HepG2 (cell line): ENCODE measurements at regions not wholly inside any gene's neighbourhood (a gene's known extent, or its start where the extent isn't known, plus 50 kb on each side); places are given as distances from the start of the nearest gene placed in this dataset.

Source experiments
- ARNT ChIP-seq: fragments of 450-650 bp; IDR thresholded peaks from 2 replicates; pipeline ENCODE4 v1.6.1; 2017
- ATM ChIP-seq: fragments of 450-650 bp; IDR thresholded peaks from 2 replicates; pipeline ENCODE4 v1.7.1; 2017; ENCODE audit warnings: mild to moderate bottlenecking, borderline replicate concordance
- ELF3 ChIP-seq: IDR thresholded peaks from 2 replicates; pipeline ENCODE4 v1.6.1; 2016; ENCODE audit warnings: missing genetic modification reagents, missing compliant biosample characterization
- EP300 ChIP-seq, 3 experiments: sonication (generic) in 1 of 3; formaldehyde crosslinking in 1 of 3; IDR thresholded peaks; 2 replicates each; pipeline versions ENCODE4 v1.5.1 to v1.6.1; 2011 to 2020; ENCODE audit warnings: low read depth in 2 of 3, low read length in 2 of 3, borderline replicate concordance in 1 of 3, improper control_type of control experiment in 1 of 3, mild to moderate bottlenecking in 1 of 3, missing genetic modification reagents in 1 of 3, moderate library complexity in 1 of 3
- FOSL2 ChIP-seq: sonication (generic); formaldehyde crosslinking; IDR thresholded peaks from 2 replicates; pipeline ENCODE4 v1.4.0; 2020; ENCODE audit warnings: missing genetic modification reagents
- FUBP1 ChIP-seq: sonication (generic); formaldehyde crosslinking; IDR thresholded peaks from 2 replicates; pipeline ENCODE4 v1.5.1; 2020; ENCODE audit warnings: missing genetic modification reagents, mild to moderate bottlenecking, borderline replicate concordance
- HNF4A ChIP-seq: sonication (generic); formaldehyde crosslinking; IDR thresholded peaks from 2 replicates; pipeline ENCODE4 v1.4.0; 2020; ENCODE audit warnings: missing genetic modification reagents
- NFYB ChIP-seq: sonication (generic); formaldehyde crosslinking; IDR thresholded peaks from 2 replicates; pipeline ENCODE4 v1.4.0; 2020; ENCODE audit warnings: missing genetic modification reagents
- NR2C2 ChIP-seq: sonication (generic); formaldehyde crosslinking; IDR thresholded peaks from 2 replicates; pipeline ENCODE4 v1.4.0; 2020; ENCODE audit warnings: missing genetic modification reagents, mild to moderate bottlenecking, moderate library complexity, borderline replicate concordance
- POGK ChIP-seq: sonication (generic); formaldehyde crosslinking; conservative IDR thresholded peaks from 2 replicates; pipeline ENCODE4 v1.8.0; 2022; ENCODE audit warnings: mild to moderate bottlenecking, moderate library complexity, missing genetic modification reagents
- RAD21 ChIP-seq: fragments of 450-650 bp; formaldehyde crosslinking; IDR thresholded peaks from 2 replicates; pipeline ENCODE4 v1.5.0; 2020; ENCODE audit warnings: mild to moderate bottlenecking
- RFX1 ChIP-seq: fragments of 450-650 bp; IDR thresholded peaks from 2 replicates; pipeline ENCODE4 v1.6.1; 2017
- SATB2 ChIP-seq: sonication (generic); formaldehyde crosslinking; IDR thresholded peaks from 2 replicates; pipeline ENCODE4 v1.5.0; 2020; ENCODE audit warnings: missing genetic modification reagents
- SETDB1 ChIP-seq: sonication (generic); formaldehyde crosslinking; IDR thresholded peaks from 2 replicates; pipeline ENCODE4 v1.5.1; 2020; ENCODE audit warnings: missing genetic modification reagents, mild to moderate bottlenecking, borderline replicate concordance
- SIX4 ChIP-seq: sonication (generic); formaldehyde crosslinking; IDR thresholded peaks from 2 replicates; pipeline ENCODE4 v1.4.0; 2020; ENCODE audit warnings: missing genetic modification reagents
- SNRNP70 ChIP-seq: fragments of 200-400 bp; formaldehyde crosslinking; IDR thresholded peaks from 2 replicates; pipeline ENCODE4 v1.6.1; 2017; ENCODE audit warnings: mild to moderate bottlenecking, low read depth, low read length, moderate library complexity
- SOX13 ChIP-seq, 3 experiments: fragments of 450-650 bp in 1 of 3; sonication (generic) in 1 of 3; formaldehyde crosslinking in 1 of 3; IDR thresholded peaks in 2 of 3; conservative IDR thresholded peaks in 1 of 3; 2 replicates each; pipeline versions ENCODE4 v1.5.0 to v1.6.1; 2016 to 2020; ENCODE audit warnings: antibody characterized with exemption in 1 of 3, mild to moderate bottlenecking in 1 of 3, missing compliant biosample characterization in 1 of 3, missing genetic modification reagents in 1 of 3, moderate library complexity in 1 of 3
- STAT5B ChIP-seq: sonication (generic); formaldehyde crosslinking; IDR thresholded peaks from 2 replicates; pipeline ENCODE4 v1.4.0; 2020; ENCODE audit warnings: missing genetic modification reagents
- TARDBP ChIP-seq: sonication (generic); formaldehyde crosslinking; IDR thresholded peaks from 2 replicates; pipeline ENCODE4 v1.8.0; 2022; ENCODE audit warnings: mild to moderate bottlenecking, missing genetic modification reagents
- ZBTB37 ChIP-seq: sonication (generic); formaldehyde crosslinking; IDR thresholded peaks from 2 replicates; pipeline ENCODE4 v1.4.0; 2020; ENCODE audit warnings: mild to moderate bottlenecking, missing genetic modification reagents
- ZBTB43 ChIP-seq: sonication (generic); formaldehyde crosslinking; conservative IDR thresholded peaks from 2 replicates; pipeline ENCODE4 v1.4.0; 2020; ENCODE audit warnings: missing genetic modification reagents
- ZMYM4 ChIP-seq: sonication (generic); formaldehyde crosslinking; IDR thresholded peaks from 2 replicates; pipeline ENCODE4 v1.8.1; 2023; ENCODE audit warnings: mild to moderate bottlenecking, missing genetic modification reagents
- ZNF512 ChIP-seq: sonication (generic); formaldehyde crosslinking; IDR thresholded peaks from 2 replicates; pipeline ENCODE4 v1.4.0; 2020; ENCODE audit warnings: mild to moderate bottlenecking, missing genetic modification reagents
- ZNF713 ChIP-seq: sonication (generic); formaldehyde crosslinking; IDR thresholded peaks from 2 replicates; pipeline ENCODE4 v1.4.0; 2020; ENCODE audit warnings: mild to moderate bottlenecking, missing genetic modification reagents

GRCh38 chr3:66809595-66809958 lies 188.5 kb upstream of the KBTBD8 start (continued):
- TF ChIP-seq ZNF512 (CRISPR knock-in tag) (no peak), ARNT (no peak), FUBP1 (CRISPR knock-in tag) (no peak), EP300 (IDR thresholded peaks at IDR 0.05; ENCODE audit: low read depth in 2 of 2, low read length in 2 of 2) (no peak), EP300 (CRISPR knock-in tag; IDR thresholded peaks at IDR 0.05; ENCODE audit: borderline replicate concordance) (no peak), ATM (no peak), SNRNP70 (no peak), POGK (CRISPR knock-in tag) (no peak), ELF3 (CRISPR knock-in tag) (peak; percentile 24; the same call in 1 of the 2 replicates), ZNF713 (CRISPR knock-in tag) (no peak), FOSL2 (CRISPR knock-in tag) (0 out of 2 replicates have a peak, but pooled peaks have one; percentile 18), ZMYM4 (CRISPR knock-in tag) (peak; percentile 95), SIX4 (CRISPR knock-in tag) (0 out of 2 replicates have a peak, but pooled peaks have one; percentile 15), ZBTB43 (CRISPR knock-in tag) (no peak), NR2C2 (CRISPR knock-in tag) (0 out of 2 replicates have a peak, but pooled peaks have one; percentile 45), RAD21 (CRISPR knock-in tag) (no peak), HNF4A (CRISPR knock-in tag) (peak; percentile 31; the same call in 1 of the 2 replicates), STAT5B (CRISPR knock-in tag) (no peak), SOX13 (IDR thresholded peaks at IDR 0.05) (no peak), SOX13 (CRISPR knock-in tag; conservative IDR thresholded peaks at IDR 0.05 in 1 of 2, IDR thresholded peaks at IDR 0.05 in 1 of 2) (peak in 1 of 2 experiments; percentile 14; a peak in 1 of 4 replicates), RFX1 (no peak), NFYB (CRISPR knock-in tag) (peak; percentile 97), TARDBP (CRISPR knock-in tag) (peak; percentile 39; the same call in 1 of the 2 replicates), SETDB1 (CRISPR knock-in tag) (no peak), SATB2 (CRISPR knock-in tag) (no peak), ZBTB37 (CRISPR knock-in tag) (no peak)
